GM12878 (cell line): ENCODE measurements at regions not wholly inside any gene's neighbourhood (a gene's known extent, or its start where the extent isn't known, plus 50 kb on each side); places are given as distances from the start of the nearest gene placed in this dataset.

Experiments
- ATAC-seq: fragments of 200-7000 bp; cut with Tn5 transposase; 3 replicates; pipeline ENCODE4 v1.9.1; 2020; ENCODE audit warnings: mild to moderate bottlenecking, moderate library complexity
- BruUV-seq: library from RNA; stranded (reverse); fragments of 400-500 nt; replicated peaks from 2 replicates; lab custom pipeline; 2021; lab: Mats Ljungman, UMichigan
- CTCF ChIA-PET: fragments of 300-600 bp; sonication (Branson Sonifier 250); formaldehyde crosslinking; extraction: SDS; loops from one replicate; lab custom pipeline; 2021; ENCODE audit warnings: inconsistent platforms; lab: Yijun Ruan, JAX
- POLR2A ChIA-PET: fragments of 350-600 bp; formaldehyde crosslinking; extraction: SDS; loops from one replicate; lab custom pipeline; 2021; ENCODE audit warnings: inconsistent platforms; lab: Charles Lee
- RAD21 ChIA-PET: fragments of 300-600 bp; sonication (Branson Sonifier 250); formaldehyde crosslinking; loops from one replicate; lab custom pipeline; 2023; ENCODE audit warnings: antibody characterized with exemption; ENCODE audit not compliant: unreplicated experiment; lab: Charles Lee
- SMC1A ChIA-PET: fragments of 300-600 bp; sonication (Branson Sonifier 250); formaldehyde crosslinking; loops from one replicate; lab custom pipeline; 2023; ENCODE audit not compliant: unreplicated experiment, uncharacterized antibody; lab: Charles Lee
- DNase-seq: peaks from one replicate; pipeline ENCODE4 v3.0.0-alpha.2; 2011; ENCODE audit warnings: low read depth, low spot score
- FAIRE-seq: peaks from 3 replicates; lab custom pipeline; 2011; peaks lifted over from hg19 to GRCh38; lab: Jason Lieb, UNC
- H2AFZ ChIP-seq: 2 replicates; pipeline ENCODE4 v1.6.0; 2011; ENCODE audit warnings: low read depth, low read length, control low read depth; ENCODE audit not compliant: control insufficient read depth
- H3K27ac ChIP-seq: 2 replicates; pipeline ENCODE4 v1.5.1; 2011; ENCODE audit warnings: control low read depth; ENCODE audit not compliant: control insufficient read depth, insufficient read depth
- H3K27me3 ChIP-seq, 2 experiments: replicated peaks in 1 of 2; 2 replicates each; pipeline versions ENCODE4 v1.6.0 to v1.6.1; 2011; ENCODE audit warnings: low read length in 1 of 2; ENCODE audit not compliant: control insufficient read depth in 2 of 2, insufficient read depth in 2 of 2
- H3K36me3 ChIP-seq, 2 experiments: 2 replicates each; pipeline ENCODE4 v1.5.1; 2011; ENCODE audit warnings: low read length in 1 of 2; ENCODE audit not compliant: control insufficient read depth in 2 of 2, insufficient read depth in 2 of 2
- H3K4me1 ChIP-seq: 2 replicates; pipeline ENCODE4 v1.6.1; 2011; ENCODE audit warnings: mild to moderate bottlenecking, low read length, moderate library complexity, mixed read lengths; ENCODE audit not compliant: control insufficient read depth, insufficient read depth
- H3K4me2 ChIP-seq: 2 replicates; pipeline ENCODE4 v1.6.0; 2011; ENCODE audit warnings: control low read depth; ENCODE audit not compliant: control insufficient read depth, insufficient read depth
- H3K4me3 ChIP-seq: fragments of 200-600 bp; sonication (generic); 2 replicates; pipeline ENCODE4 v1.5.1; 2016
- H3K79me2 ChIP-seq: 2 replicates; pipeline ENCODE4 v1.6.0; 2011; ENCODE audit warnings: low read length; ENCODE audit not compliant: control insufficient read depth, insufficient read depth
- H3K9ac ChIP-seq: 2 replicates; pipeline ENCODE4 v1.8.0; 2011; ENCODE audit warnings: low read length, control low read depth, mixed read lengths; ENCODE audit not compliant: control insufficient read depth, insufficient read depth
- H3K9me3 ChIP-seq: replicated peaks from 3 replicates; pipeline ENCODE4 v1.5.1; 2011; ENCODE audit warnings: mild to moderate bottlenecking, low read length; ENCODE audit not compliant: control insufficient read depth, insufficient read depth
- H4K20me1 ChIP-seq: 2 replicates; pipeline ENCODE4 v1.6.0; 2011; ENCODE audit not compliant: control insufficient read depth, insufficient read depth
- ASH2L ChIP-seq: fragments of 300-600, 200-600 bp; sonication (generic); IDR thresholded peaks from 2 replicates; pipeline ENCODE4 v1.6.1; 2017; ENCODE audit warnings: low read depth, mild to moderate bottlenecking, borderline replicate concordance
- CBFB ChIP-seq: IDR thresholded peaks from 2 replicates; pipeline ENCODE4 v1.6.1; 2016; ENCODE audit warnings: antibody characterized with exemption, low read depth
- CHD2 ChIP-seq: IDR thresholded peaks from 2 replicates; pipeline ENCODE4 v1.6.1; 2011; ENCODE audit warnings: low read depth, low read length, improper control_type of control experiment, borderline replicate concordance
- ETV6 ChIP-seq, 2 experiments: fragments of 450-650 bp in 1 of 2; IDR thresholded peaks in 1 of 2; conservative IDR thresholded peaks in 1 of 2; 2 replicates each; pipeline ENCODE4 v1.6.1; 2014; ENCODE audit warnings: antibody characterized with exemption in 1 of 2, borderline replicate concordance in 1 of 2, low read depth in 1 of 2, mild to moderate bottlenecking in 1 of 2, moderate library complexity in 1 of 2
- POLR2A ChIP-seq: IDR thresholded peaks from 2 replicates; pipeline ENCODE4 v1.6.1; 2011; ENCODE audit warnings: low read depth, mild to moderate bottlenecking, low read length
- RAD21 ChIP-seq: IDR thresholded peaks from 2 replicates; pipeline ENCODE4 v1.6.1; 2011; ENCODE audit warnings: mild to moderate bottlenecking, low read depth, low read length, moderate library complexity; ENCODE audit not compliant: insufficient read depth
- RELA ChIP-seq: fragments of 450-650 bp; IDR thresholded peaks from 2 replicates; pipeline ENCODE4 v1.8.0; 2014; ENCODE audit warnings: borderline replicate concordance; ENCODE audit not compliant: partially characterized antibody
- SMAD1 ChIP-seq: fragments of 450-650 bp; IDR thresholded peaks from 2 replicates; pipeline ENCODE4 v1.6.1; 2018; ENCODE audit warnings: mild to moderate bottlenecking, low read depth; ENCODE audit not compliant: partially characterized antibody
- WGBS: methylation state at CpG from one replicate; pipeline ENCODE4 v1.1.6; 2016; ENCODE audit warnings: low lambda C conversion rate; ENCODE audit not compliant: insufficient replicate concordance, insufficient coverage; ENCODE audit errors: missing lambda C conversion rate; 5-methylcytosine and 5-hydroxymethylcytosine counted together
- in situ Hi-C: fragments of 300-500 bp; cut with MboI; formaldehyde crosslinking; loops from 9 replicates; pipeline ENCODE4 v1.14.3; 2018; ENCODE audit warnings: mixed read lengths
- intact Hi-C: fragments of 100-400 bp; cut with micrococcal nuclease; formaldehyde crosslinking; loops from one replicate; pipeline ENCODE4 v1.14.2; 2022; ENCODE audit not compliant: unreplicated experiment
- TF ChIP-seq, protein P1 (sequence below): IDR thresholded peaks from 2 replicates; pipeline ENCODE4 v1.6.1; 2012; ENCODE audit warnings: improper control_type of control experiment, low read depth, low read length; ENCODE audit not compliant: insufficient replicate concordance
- TF ChIP-seq, protein P2 (sequence below): IDR thresholded peaks from 2 replicates; pipeline ENCODE4 v1.6.1; 2012; ENCODE audit warnings: mild to moderate bottlenecking, low read depth, low read length

DNA sequence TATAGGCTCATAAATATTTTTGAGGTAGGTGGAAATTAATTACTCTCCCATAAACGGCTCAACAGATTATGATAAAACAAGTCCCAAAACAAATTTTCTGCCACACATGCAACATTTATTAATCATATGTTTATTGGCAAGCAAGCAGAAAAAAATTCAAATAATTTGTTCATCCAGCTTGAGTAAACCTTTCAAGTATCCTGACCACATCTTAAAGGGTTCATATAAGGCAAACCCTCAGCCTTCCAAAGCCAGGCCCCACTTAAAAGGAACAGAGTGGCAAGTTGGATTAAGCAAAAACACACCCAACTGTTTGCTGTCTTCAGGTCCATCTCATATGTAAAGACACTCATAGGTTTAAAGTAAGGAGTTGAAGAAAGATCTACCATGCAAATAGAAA, 1042.3 kb downstream of the DIPK2A start (continued):
- TF ChIP-seq, protein P1, sequence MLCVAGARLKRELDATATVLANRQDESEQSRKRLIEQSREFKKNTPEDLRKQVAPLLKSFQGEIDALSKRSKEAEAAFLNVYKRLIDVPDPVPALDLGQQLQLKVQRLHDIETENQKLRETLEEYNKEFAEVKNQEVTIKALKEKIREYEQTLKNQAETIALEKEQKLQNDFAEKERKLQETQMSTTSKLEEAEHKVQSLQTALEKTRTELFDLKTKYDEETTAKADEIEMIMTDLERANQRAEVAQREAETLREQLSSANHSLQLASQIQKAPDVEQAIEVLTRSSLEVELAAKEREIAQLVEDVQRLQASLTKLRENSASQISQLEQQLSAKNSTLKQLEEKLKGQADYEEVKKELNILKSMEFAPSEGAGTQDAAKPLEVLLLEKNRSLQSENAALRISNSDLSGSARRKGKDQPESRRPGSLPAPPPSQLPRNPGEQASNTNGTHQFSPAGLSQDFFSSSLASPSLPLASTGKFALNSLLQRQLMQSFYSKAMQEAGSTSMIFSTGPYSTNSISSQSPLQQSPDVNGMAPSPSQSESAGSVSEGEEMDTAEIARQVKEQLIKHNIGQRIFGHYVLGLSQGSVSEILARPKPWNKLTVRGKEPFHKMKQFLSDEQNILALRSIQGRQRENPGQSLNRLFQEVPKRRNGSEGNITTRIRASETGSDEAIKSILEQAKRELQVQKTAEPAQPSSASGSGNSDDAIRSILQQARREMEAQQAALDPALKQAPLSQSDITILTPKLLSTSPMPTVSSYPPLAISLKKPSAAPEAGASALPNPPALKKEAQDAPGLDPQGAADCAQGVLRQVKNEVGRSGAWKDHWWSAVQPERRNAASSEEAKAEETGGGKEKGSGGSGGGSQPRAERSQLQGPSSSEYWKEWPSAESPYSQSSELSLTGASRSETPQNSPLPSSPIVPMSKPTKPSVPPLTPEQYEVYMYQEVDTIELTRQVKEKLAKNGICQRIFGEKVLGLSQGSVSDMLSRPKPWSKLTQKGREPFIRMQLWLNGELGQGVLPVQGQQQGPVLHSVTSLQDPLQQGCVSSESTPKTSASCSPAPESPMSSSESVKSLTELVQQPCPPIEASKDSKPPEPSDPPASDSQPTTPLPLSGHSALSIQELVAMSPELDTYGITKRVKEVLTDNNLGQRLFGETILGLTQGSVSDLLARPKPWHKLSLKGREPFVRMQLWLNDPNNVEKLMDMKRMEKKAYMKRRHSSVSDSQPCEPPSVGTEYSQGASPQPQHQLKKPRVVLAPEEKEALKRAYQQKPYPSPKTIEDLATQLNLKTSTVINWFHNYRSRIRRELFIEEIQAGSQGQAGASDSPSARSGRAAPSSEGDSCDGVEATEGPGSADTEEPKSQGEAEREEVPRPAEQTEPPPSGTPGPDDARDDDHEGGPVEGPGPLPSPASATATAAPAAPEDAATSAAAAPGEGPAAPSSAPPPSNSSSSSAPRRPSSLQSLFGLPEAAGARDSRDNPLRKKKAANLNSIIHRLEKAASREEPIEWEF = no peak

- CTCF ChIA-PET = no interaction called here
- RAD21 ChIA-PET = no interaction called here
- intact Hi-C loops (no loop called here), in situ Hi-C loops (no loop called here)
- Histone ChIP-seq H3K79me2 (no peaks in the 10 kb centered on the region), H3K27me3 (no peaks in the 10 kb centered on the region), H3K36me3 (no peaks in the 10 kb centered on the region), H3K4me3 (no peak overlapping the region), H3K9ac (no peak overlapping the region), H3K4me1 (no peaks in the 10 kb centered on the region), H3K9me3 (no peaks in the 10 kb centered on the region), H4K20me1 (no peaks in the 10 kb centered on the region), H3K27ac (no peak overlapping the region), H2AFZ (no peak overlapping the region), H3K4me2 (no peak overlapping the region)
- no peak for FAIRE-seq
- no peak for DNase-seq
- POLR2A ChIA-PET = no interaction called here
- SMC1A ChIA-PET = no interaction called here
- 0% methylated on average over 1 of the region's 1 CpG for WGBS
- ATAC-seq = no peak
- no peak for TF ChIP-seq POLR2A
- no peak for TF ChIP-seq CBFB
- TF ChIP-seq SMAD1 = no peak
- no peak for TF ChIP-seq RELA
- no peak for TF ChIP-seq ETV6 (conservative IDR thresholded peaks at IDR 0.05 in 1 of 2, IDR thresholded peaks at IDR 0.05 in 1 of 2; ENCODE audit: borderline replicate concordance in 1 of 2, low read depth in 1 of 2)
- TF ChIP-seq RAD21 = no peak
- TF ChIP-seq, protein P2, sequence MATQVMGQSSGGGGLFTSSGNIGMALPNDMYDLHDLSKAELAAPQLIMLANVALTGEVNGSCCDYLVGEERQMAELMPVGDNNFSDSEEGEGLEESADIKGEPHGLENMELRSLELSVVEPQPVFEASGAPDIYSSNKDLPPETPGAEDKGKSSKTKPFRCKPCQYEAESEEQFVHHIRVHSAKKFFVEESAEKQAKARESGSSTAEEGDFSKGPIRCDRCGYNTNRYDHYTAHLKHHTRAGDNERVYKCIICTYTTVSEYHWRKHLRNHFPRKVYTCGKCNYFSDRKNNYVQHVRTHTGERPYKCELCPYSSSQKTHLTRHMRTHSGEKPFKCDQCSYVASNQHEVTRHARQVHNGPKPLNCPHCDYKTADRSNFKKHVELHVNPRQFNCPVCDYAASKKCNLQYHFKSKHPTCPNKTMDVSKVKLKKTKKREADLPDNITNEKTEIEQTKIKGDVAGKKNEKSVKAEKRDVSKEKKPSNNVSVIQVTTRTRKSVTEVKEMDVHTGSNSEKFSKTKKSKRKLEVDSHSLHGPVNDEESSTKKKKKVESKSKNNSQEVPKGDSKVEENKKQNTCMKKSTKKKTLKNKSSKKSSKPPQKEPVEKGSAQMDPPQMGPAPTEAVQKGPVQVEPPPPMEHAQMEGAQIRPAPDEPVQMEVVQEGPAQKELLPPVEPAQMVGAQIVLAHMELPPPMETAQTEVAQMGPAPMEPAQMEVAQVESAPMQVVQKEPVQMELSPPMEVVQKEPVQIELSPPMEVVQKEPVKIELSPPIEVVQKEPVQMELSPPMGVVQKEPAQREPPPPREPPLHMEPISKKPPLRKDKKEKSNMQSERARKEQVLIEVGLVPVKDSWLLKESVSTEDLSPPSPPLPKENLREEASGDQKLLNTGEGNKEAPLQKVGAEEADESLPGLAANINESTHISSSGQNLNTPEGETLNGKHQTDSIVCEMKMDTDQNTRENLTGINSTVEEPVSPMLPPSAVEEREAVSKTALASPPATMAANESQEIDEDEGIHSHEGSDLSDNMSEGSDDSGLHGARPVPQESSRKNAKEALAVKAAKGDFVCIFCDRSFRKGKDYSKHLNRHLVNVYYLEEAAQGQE = no peak
- no peak for TF ChIP-seq CHD2
- TF ChIP-seq ASH2L = no peak
- BruUV-seq = no TSS peak
These were observed 1043.6 kb downstream of the DIPK2A start for GRCh38 chr3:145015253-145015652.
